Adrenal gland (tissue), 9 donors: ENCODE measurements at regions not wholly inside any gene's neighbourhood (a gene's known extent, or its start where the extent isn't known, plus 50 kb on each side); places are given as distances from the start of the nearest gene placed in this dataset.

ENCODE experiments used
- DNase-seq, 7 donors: peaks; one replicate each; pipeline ENCODE4 v3.0.0-alpha.2; 2019 to 2020
- H3K27ac ChIP-seq, 5 donors: fragments of 200-600 bp; sonication (generic) in 4 of 5; 1 replicate in 3 of 5; 2 replicates in 2 of 5; pipeline versions ENCODE4 v1.5.1 to v1.8.0; 2016 to 2020; ENCODE audit warnings: mild to moderate bottlenecking in 1 of 5
- H3K27me3 ChIP-seq: fragments of 200-600 bp; 2 replicates; pipeline ENCODE4 v1.8.0; 2021
- H3K36me3 ChIP-seq, 2 donors: fragments of 200-600 bp; replicated peaks in 1 of 2; 1 replicate in 1 of 2; 2 replicates in 1 of 2; pipeline versions ENCODE4 v1.5.1 to v1.8.0; 2018 to 2022
- H3K4me1 ChIP-seq, 2 donors: fragments of 200-600 bp; replicated peaks in 1 of 2; 1 replicate in 1 of 2; 2 replicates in 1 of 2; pipeline versions ENCODE4 v1.5.1 to v1.8.0; 2018 to 2021
- H3K4me3 ChIP-seq, 4 donors: fragments of 200-600 bp; sonication (generic) in 3 of 4; one replicate each; pipeline ENCODE4 v1.5.1; 2016 to 2018
- H3K9me3 ChIP-seq, 3 donors: fragments of 200-600 bp; sonication (generic) in 1 of 3; replicated peaks in 1 of 3; 1 replicate in 2 of 3; 2 replicates in 1 of 3; pipeline versions ENCODE4 v1.5.1 to v1.8.0; 2016 to 2021
- CTCF ChIP-seq, 6 experiments: fragments of 450-650 bp in 4 of 6; fragments of 200-600 bp in 2 of 6; sonication (generic) in 1 of 6; IDR thresholded peaks; 1 replicate in 5 of 6; 2 replicates in 1 of 6; pipeline versions ENCODE4 v1.5.1 to v1.8.0; 2016 to 2021; ENCODE audit warnings: antibody characterized with exemption in 6 of 6, mild to moderate bottlenecking in 2 of 6, moderate library complexity in 1 of 6
- POLR2A ChIP-seq, 2 donors: fragments of 450-650 bp; IDR thresholded peaks; one replicate each; pipeline ENCODE4 v1.6.1; 2017; ENCODE audit warnings: antibody characterized with exemption in 2 of 2, mild to moderate bottlenecking in 2 of 2, moderate library complexity in 1 of 2
- WGBS, 4 donors: extraction: QIAGEN DNeasy Blood & Tissue Kit in 2 of 4; methylation state at CpG; one replicate each; pipeline versions ENCODE4 v1.1.5 to v1.1.7; 2013 to 2017; 5-methylcytosine and 5-hydroxymethylcytosine counted together
- intact Hi-C, 2 donors: fragments of 100-400 bp; cut with DNase I; formaldehyde crosslinking; loops; one replicate each; pipeline versions ENCODE4 v1.14.1 to v1.15.0; 2022 to 2023
- donor health status: healthy with polysubstance abuse.
- donor health status: Bipolar disorder and iron deficiency.
- donor health status: DM: yes; HTN: yes; CAD: no.
- donor health status: DM: no; HTN: no; CAD: no.
- donor health status: DM: no; HTN: no; CAD: no.

GRCh38 chr6:45728674-45729073 is 287.0 kb downstream of the CLIC5 start:
- DNase-seq, result peak in 3 of 7 donors; percentile 21 to 30 (median 23)
- Histone ChIP-seq H3K9me3 (no peaks in the 10 kb centered on the region), H3K27ac (no peak overlapping the region), H3K36me3 (no peaks in the 10 kb centered on the region), H3K4me1 (no peaks in the 10 kb centered on the region), H3K27me3 (no peaks in the 10 kb centered on the region), H3K4me3 (no peak overlapping the region)
- 63 to 79% (median 70%) methylated on average over 3 of the region's 3 CpGs for whole genome bisulfite sequencing, 4 donors
- intact Hi-C loops, result no loop called here
- no peak for TF ChIP-seq CTCF (IDR thresholded peaks at IDR 0.05)
- no peak for TF ChIP-seq POLR2A (IDR thresholded peaks at IDR 0.05)

- Histone ChIP-seq H3K27ac (no peak overlapping the region), H3K9me3 (no peaks in the 10 kb centered on the region), H3K27me3 (no peaks in the 10 kb centered on the region), H3K36me3 (no peaks in the 10 kb centered on the region), H3K4me3 (no peak overlapping the region), H3K4me1 (no peaks in the 10 kb centered on the region)
- intact Hi-C loops, result no loop called here
- TF ChIP-seq POLR2A (IDR thresholded peaks at IDR 0.05), result no peak
- no peak for TF ChIP-seq CTCF (IDR thresholded peaks at IDR 0.05)
- 90 to 95% (median 94%) methylated on average over 4 to 6 of the region's 6 CpGs for WGBS, 4 donors
- no peak for DNase-seq
Observed at GRCh38 chr6:45727819-45728449, 287.7 kb downstream of the CLIC5 start.

GRCh38 chr6:45727228-45727627 is 288.4 kb downstream of the CLIC5 start:
- intact Hi-C loops, result no loop called here
- Histone ChIP-seq H3K27ac (no peak overlapping the region), H3K4me1 (no peaks in the 10 kb centered on the region), H3K27me3 (no peaks in the 10 kb centered on the region), H3K36me3 (no peaks in the 10 kb centered on the region), H3K4me3 (no peak overlapping the region), H3K9me3 (no peaks in the 10 kb centered on the region)
- no peak for TF ChIP-seq POLR2A (IDR thresholded peaks at IDR 0.05)
- no peak for TF ChIP-seq CTCF (IDR thresholded peaks at IDR 0.05)
- no peak for DNase-seq
- 72 to 83% (median 77%) methylated on average over 1 to 2 of the region's 2 CpGs for WGBS, 4 donors

GRCh38 chr6:45726444-45726843 is 289.2 kb downstream of the CLIC5 start:
- intact Hi-C loops, result no loop called here
- TF ChIP-seq POLR2A (IDR thresholded peaks at IDR 0.05), result no peak
- no peak for TF ChIP-seq CTCF (IDR thresholded peaks at IDR 0.05)
- Histone ChIP-seq H3K36me3 (no peaks in the 10 kb centered on the region), H3K27ac (no peak overlapping the region), H3K9me3 (no peaks in the 10 kb centered on the region), H3K4me1 (no peaks in the 10 kb centered on the region), H3K27me3 (no peaks in the 10 kb centered on the region), H3K4me3 (no peak overlapping the region)
- 60 to 71% (median 67%) methylated on average over 3 of the region's 3 CpGs for WGBS, 4 donors
- no peak for DNase-seq
